Kidney (tissue), 13 donors: ENCODE measurements at regions not wholly inside any gene's neighbourhood (a gene's known extent, or its start where the extent isn't known, plus 50 kb on each side); places are given as distances from the start of the nearest gene placed in this dataset.

Experiments used
- DNase-seq, 5 donors: peaks; one replicate each; pipeline ENCODE4 v3.0.0-alpha.2; 2013 to 2020
- FAIRE-seq: peaks from 2 replicates; lab custom pipeline; 2012; peaks lifted over from hg19 to GRCh38; lab: Jason Lieb, UNC
- H3K27ac ChIP-seq, 2 donors: one replicate each; pipeline ENCODE4 v1.7.0; 2013; ENCODE audit warnings: low read depth in 2 of 2, low read length in 2 of 2, inconsistent platforms in 1 of 2
- H3K27me3 ChIP-seq: one replicate; pipeline ENCODE4 v1.7.1; 2013; ENCODE audit warnings: low read length, inconsistent platforms; ENCODE audit not compliant: control insufficient read depth, insufficient read depth
- H3K36me3 ChIP-seq, 3 donors: one replicate each; pipeline versions ENCODE4 v1.7.0 to v1.7.1; 2013; ENCODE audit warnings: low read length in 3 of 3, control low read depth in 1 of 3, inconsistent platforms in 1 of 3; ENCODE audit not compliant: insufficient read depth in 3 of 3, control insufficient read depth in 2 of 3
- H3K4me1 ChIP-seq, 3 donors: one replicate each; pipeline versions ENCODE4 v1.7.0 to v1.7.1; 2013; ENCODE audit warnings: low read length in 3 of 3, inconsistent platforms in 1 of 3, low read depth in 1 of 3; ENCODE audit not compliant: control insufficient read depth in 2 of 3, insufficient read depth in 2 of 3
- H3K4me3 ChIP-seq, 3 donors: one replicate each; pipeline versions ENCODE4 v1.7.0 to v1.8.1; 2013; ENCODE audit warnings: low read length in 3 of 3, control low read depth in 1 of 3, inconsistent platforms in 1 of 3
- H3K9ac ChIP-seq, 3 donors: one replicate each; pipeline versions ENCODE4 v1.7.0 to v1.7.1; 2013; ENCODE audit warnings: low read length in 3 of 3, control low read depth in 1 of 3, inconsistent platforms in 1 of 3
- H3K9me3 ChIP-seq, 3 donors: one replicate each; pipeline versions ENCODE4 v1.7.0 to v1.7.1; 2013; ENCODE audit warnings: low read length in 3 of 3, control low read depth in 1 of 3, inconsistent platforms in 1 of 3; ENCODE audit not compliant: control insufficient read depth in 2 of 3, insufficient read depth in 1 of 3
- CTCF ChIP-seq: IDR thresholded peaks from 3 replicates; pipeline ENCODE4 v1.5.1; 2012; ENCODE audit warnings: mild to moderate bottlenecking, moderate library complexity, borderline replicate concordance; ENCODE audit not compliant: insufficient read depth; ENCODE audit errors: extremely low read depth
- intact Hi-C: fragments of 100-400 bp; cut with DNase I; formaldehyde crosslinking; loops from one replicate; pipeline ENCODE4 v1.11.1; 2022
- donor health status: control.
- donor health status: control.
- donor health status: control.
- donor health status: control.
- donor health status: control.
- donor health status: DM: yes; HTN: yes; CAD: no.
- donor health status: Normal renal cell carcinoma (clear cell type).

- no peak for TF ChIP-seq CTCF
- DNase-seq (peak in 2 of 5 donors; percentile 23 to 37), FAIRE-seq (no peak)
- H3K4me3 ChIP-seq = no peak overlapping the region
- no peak overlapping the region for H3K9ac ChIP-seq
- H3K27me3 ChIP-seq = no peaks in the 10 kb centered on the region
- intact Hi-C loops = no loop called here
- H3K4me1 ChIP-seq = peaks cover 0 to 20% (median 0%) of the 10 kb centered on the region in 3 donors
- H3K9me3 ChIP-seq = peaks cover 0 to 9% (median 0%) of the 10 kb centered on the region in 3 donors
- peak overlapping the region in 1 of 2 donors; percentile 71 for H3K27ac ChIP-seq
- H3K36me3 ChIP-seq = no peaks in the 10 kb centered on the region
Measured at GRCh38 chr7:123351516-123352505, 152.0 kb upstream of the SLC13A1 start.

DNA sequence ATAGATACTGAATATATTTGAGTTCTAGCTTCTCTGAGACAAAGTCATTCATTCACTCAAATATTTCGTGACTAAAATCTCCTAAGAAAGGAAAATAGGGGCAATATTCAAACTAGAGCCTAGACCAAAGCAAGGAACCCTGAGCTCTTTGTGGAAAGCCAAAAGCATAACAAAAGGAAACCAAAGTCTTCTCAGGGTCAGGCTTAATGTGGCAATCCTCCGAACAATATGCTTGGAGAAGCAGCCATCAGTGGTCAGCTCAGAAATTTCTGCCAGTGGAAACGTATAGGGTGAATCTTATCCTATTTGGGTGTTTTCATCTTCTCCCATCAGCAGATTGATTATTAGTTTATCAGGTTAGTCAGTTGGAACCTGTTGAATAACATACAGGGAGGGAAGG lies 151.3 kb upstream of the SLC13A1 start:
- no peak overlapping the region for H3K4me3 ChIP-seq
- H3K36me3 ChIP-seq = no peaks in the 10 kb centered on the region
- peaks cover 0 to 22% (median 0%) of the 10 kb centered on the region in 3 donors for H3K4me1 ChIP-seq
- H3K27ac ChIP-seq = peak overlapping the region in 1 of 2 donors; percentile 71
- no peak overlapping the region for H3K9ac ChIP-seq
- DNase-seq (no peak), FAIRE-seq (no peak)
- H3K9me3 ChIP-seq = peaks cover 0 to 9% (median 0%) of the 10 kb centered on the region in 3 donors
- TF ChIP-seq CTCF = no peak
- no peaks in the 10 kb centered on the region for H3K27me3 ChIP-seq
- intact Hi-C loops = no loop called here

DNA sequence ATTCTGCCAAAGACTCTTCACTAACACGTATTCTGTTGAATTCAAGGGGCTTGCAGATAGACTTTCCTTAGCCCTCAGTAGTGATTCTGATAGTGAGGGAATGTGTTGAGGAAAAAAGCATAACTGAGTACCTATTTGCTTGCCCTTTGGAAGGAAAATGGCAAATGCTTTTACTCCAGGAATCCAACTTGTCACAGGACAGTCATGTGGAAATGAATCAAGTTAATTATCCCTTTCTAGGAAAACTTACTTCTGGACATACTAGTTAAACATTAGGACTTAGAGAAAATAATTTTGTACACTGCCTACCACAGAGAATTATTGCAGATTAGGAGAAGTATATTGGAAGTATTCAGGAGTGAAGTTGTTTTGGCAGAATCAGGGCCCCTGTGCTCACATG lies 148.9 kb upstream of the SLC13A1 start:
- Histone ChIP-seq H3K36me3 (no peaks in the 10 kb centered on the region), H3K4me3 (no peak overlapping the region), H3K9ac (peak overlapping the region in 1 of 3 donors; percentile 5), H3K4me1 (peaks cover 0 to 22% (median 0%) of the 10 kb centered on the region in 3 donors), H3K9me3 (peaks cover 0 to 9% (median 0%) of the 10 kb centered on the region in 3 donors), H3K27ac (peak overlapping the region; percentile 53 to 62), H3K27me3 (no peaks in the 10 kb centered on the region)
- intact Hi-C loops = no loop called here
- FAIRE-seq = no peak
- peak in 2 of 5 donors; percentile 21 to 35 for DNase-seq
- no peak for TF ChIP-seq CTCF
